Endodermal cell (in vitro differentiated cells): ENCODE measurements at regions not wholly inside any gene's neighbourhood (a gene's known extent, or its start where the extent isn't known, plus 50 kb on each side); places are given as distances from the start of the nearest gene placed in this dataset.

Experiments used
- DNase-seq: peaks from one replicate; pipeline ENCODE4 v3.0.0-alpha.2; 2017
- H3K27ac ChIP-seq: 2 replicates; pipeline ENCODE4 v1.5.1; 2013; ENCODE audit warnings: mild to moderate bottlenecking, low read depth, low read length, moderate library complexity
- H3K27me3 ChIP-seq: 2 replicates; pipeline ENCODE4 v1.6.1; 2013; ENCODE audit warnings: mild to moderate bottlenecking, low read length, moderate library complexity; ENCODE audit not compliant: insufficient read depth, control insufficient read depth, poor library complexity, severe bottlenecking
- H3K36me3 ChIP-seq: 2 replicates; pipeline ENCODE4 v1.7.0; 2013; ENCODE audit warnings: mild to moderate bottlenecking, low read length, moderate library complexity; ENCODE audit not compliant: control insufficient read depth, insufficient read depth
- H3K4me1 ChIP-seq: one replicate; pipeline ENCODE4 v1.7.0; 2013; ENCODE audit warnings: low read length; ENCODE audit not compliant: control insufficient read depth, insufficient read depth
- H3K4me3 ChIP-seq: 2 replicates; pipeline ENCODE4 v1.5.1; 2013; ENCODE audit warnings: mild to moderate bottlenecking, low read length, moderate library complexity
- H3K9ac ChIP-seq: 2 replicates; pipeline ENCODE4 v1.6.1; 2013; ENCODE audit warnings: mild to moderate bottlenecking, low read length, moderate library complexity; ENCODE audit not compliant: poor library complexity, severe bottlenecking; ENCODE audit errors: extremely low read depth
- H3K9me3 ChIP-seq: 2 replicates; pipeline ENCODE4 v1.6.1; 2013; ENCODE audit warnings: mild to moderate bottlenecking, low read length, moderate library complexity; ENCODE audit not compliant: control insufficient read depth
- H3K27ac Mint-ChIP-seq: 2 replicates; pipeline ENCODE4 v1.8.0; 2020; ENCODE audit warnings: mixed read lengths
- H3K27me3 Mint-ChIP-seq: 2 replicates; pipeline ENCODE4 v1.8.0; 2021; ENCODE audit warnings: mild to moderate bottlenecking, mixed read lengths; ENCODE audit not compliant: insufficient read depth
- H3K36me3 Mint-ChIP-seq: 2 replicates; pipeline ENCODE4 v1.8.0; 2020; ENCODE audit warnings: low read depth, mixed read lengths
- H3K4me1 Mint-ChIP-seq: 2 replicates; pipeline ENCODE4 v1.8.0; 2020; ENCODE audit warnings: mixed read lengths
- H3K4me3 Mint-ChIP-seq: 2 replicates; pipeline ENCODE4 v1.8.0; 2020; ENCODE audit warnings: mild to moderate bottlenecking, moderate library complexity, mixed read lengths
- H3K9me3 Mint-ChIP-seq: 2 replicates; pipeline ENCODE4 v1.8.0; 2020; ENCODE audit warnings: mild to moderate bottlenecking, mixed read lengths
- WGBS, 2 experiments: methylation state at CpG; one replicate each; pipeline versions ENCODE4 v1.1.5 to v1.1.7; 2013; ENCODE audit warnings: missing lambda C conversion rate in 2 of 2, mixed read lengths in 1 of 2; ENCODE audit not compliant: insufficient coverage in 1 of 2, insufficient read length in 1 of 2; 5-methylcytosine and 5-hydroxymethylcytosine counted together
- TF ChIP-seq, protein P1 (sequence below): fragments of 200-600 bp; sonication (generic); conservative IDR thresholded peaks from 2 replicates; pipeline ENCODE4 v1.5.0; 2021; ENCODE audit warnings: antibody characterized with exemption, mild to moderate bottlenecking

DNA sequence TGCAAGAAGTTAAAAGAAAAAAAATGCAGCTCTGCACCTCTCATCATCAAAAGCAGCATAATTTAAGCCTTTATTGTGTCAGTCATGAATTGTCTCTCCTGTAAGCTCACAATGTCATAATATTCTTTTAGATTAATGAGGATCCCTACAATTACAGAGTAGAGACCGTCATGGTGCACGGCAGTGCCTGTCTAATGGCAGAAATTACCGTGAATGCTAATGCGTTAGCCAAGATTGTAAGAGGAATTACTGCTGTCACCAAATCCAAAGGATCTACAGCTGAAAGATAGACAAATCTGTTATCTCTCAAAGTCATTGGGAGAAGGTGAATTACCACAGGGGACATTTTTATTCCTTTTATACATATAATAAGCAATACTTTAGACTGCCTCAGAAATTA is 631.6 kb upstream of the NRSN1 start:
- Histone ChIP-seq H3K9me3 (no peaks in the 10 kb centered on the region), H3K4me1 (no peaks in the 10 kb centered on the region), H3K27me3 (no peaks in the 10 kb centered on the region), H3K27ac (no peak overlapping the region), H3K4me3 (no peak overlapping the region), H3K9ac (no peak overlapping the region), H3K36me3 (no peaks in the 10 kb centered on the region)
- H3K36me3 Mint-ChIP-seq, result no peaks in the 10 kb centered on the region
- TF ChIP-seq, protein P1, sequence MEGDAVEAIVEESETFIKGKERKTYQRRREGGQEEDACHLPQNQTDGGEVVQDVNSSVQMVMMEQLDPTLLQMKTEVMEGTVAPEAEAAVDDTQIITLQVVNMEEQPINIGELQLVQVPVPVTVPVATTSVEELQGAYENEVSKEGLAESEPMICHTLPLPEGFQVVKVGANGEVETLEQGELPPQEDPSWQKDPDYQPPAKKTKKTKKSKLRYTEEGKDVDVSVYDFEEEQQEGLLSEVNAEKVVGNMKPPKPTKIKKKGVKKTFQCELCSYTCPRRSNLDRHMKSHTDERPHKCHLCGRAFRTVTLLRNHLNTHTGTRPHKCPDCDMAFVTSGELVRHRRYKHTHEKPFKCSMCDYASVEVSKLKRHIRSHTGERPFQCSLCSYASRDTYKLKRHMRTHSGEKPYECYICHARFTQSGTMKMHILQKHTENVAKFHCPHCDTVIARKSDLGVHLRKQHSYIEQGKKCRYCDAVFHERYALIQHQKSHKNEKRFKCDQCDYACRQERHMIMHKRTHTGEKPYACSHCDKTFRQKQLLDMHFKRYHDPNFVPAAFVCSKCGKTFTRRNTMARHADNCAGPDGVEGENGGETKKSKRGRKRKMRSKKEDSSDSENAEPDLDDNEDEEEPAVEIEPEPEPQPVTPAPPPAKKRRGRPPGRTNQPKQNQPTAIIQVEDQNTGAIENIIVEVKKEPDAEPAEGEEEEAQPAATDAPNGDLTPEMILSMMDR, result no peak
- no peak overlapping the region for H3K4me3 Mint-ChIP-seq
- no peaks in the 10 kb centered on the region for H3K4me1 Mint-ChIP-seq
- H3K27me3 Mint-ChIP-seq, result no peaks in the 10 kb centered on the region
- 93 to 98% methylated on average over 4 of the region's 4 CpGs for WGBS, 2 experiments
- peaks cover 6% of the 10 kb centered on the region for H3K9me3 Mint-ChIP-seq
- H3K27ac Mint-ChIP-seq, result no peak overlapping the region
- DNase-seq, result no peak

DNA sequence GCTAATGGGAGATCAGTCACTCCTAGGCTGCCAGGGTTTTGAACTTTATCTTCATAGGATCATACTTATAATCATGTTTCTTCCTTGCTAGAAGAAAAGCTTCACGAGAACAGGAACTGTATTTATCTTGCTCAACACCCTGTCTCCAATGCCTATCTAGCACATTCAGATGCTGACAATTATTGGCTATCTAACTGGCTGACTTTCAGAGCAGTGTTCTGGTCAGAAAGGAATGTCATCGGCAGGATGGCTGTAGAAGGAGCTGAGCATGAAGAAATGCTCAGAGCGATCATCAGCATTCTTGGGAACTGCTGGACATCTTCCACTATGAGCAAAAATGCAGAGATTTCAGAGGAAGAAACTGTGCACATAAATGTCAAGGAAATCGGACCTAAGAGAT is 628.0 kb upstream of the NRSN1 start:
- Mint-ChIP-seq H3K36me3 (no peaks in the 10 kb centered on the region), H3K27me3 (no peaks in the 10 kb centered on the region), H3K4me3 (no peak overlapping the region), H3K4me1 (peaks cover 4% of the 10 kb centered on the region), H3K9me3 (no peaks in the 10 kb centered on the region), H3K27ac (no peak overlapping the region)
- 91% methylated on average over 3 to 4 of the region's 4 CpGs for WGBS, 2 experiments
- no peaks in the 10 kb centered on the region for H3K27me3 ChIP-seq
- H3K4me1 ChIP-seq, result no peaks in the 10 kb centered on the region
- H3K9me3 ChIP-seq, result no peaks in the 10 kb centered on the region
- H3K27ac ChIP-seq, result no peak overlapping the region
- no peak overlapping the region for H3K9ac ChIP-seq
- no peaks in the 10 kb centered on the region for H3K36me3 ChIP-seq
- TF ChIP-seq, protein P1, result no peak
- H3K4me3 ChIP-seq, result no peak overlapping the region
- no peak for DNase-seq

GRCh38 chr6:23499549-23499948 is 626.5 kb upstream of the NRSN1 start:
- Histone ChIP-seq H3K27me3 (no peaks in the 10 kb centered on the region), H3K4me3 (no peak overlapping the region), H3K4me1 (no peaks in the 10 kb centered on the region), H3K9ac (no peak overlapping the region), H3K9me3 (no peaks in the 10 kb centered on the region), H3K36me3 (no peaks in the 10 kb centered on the region), H3K27ac (no peak overlapping the region)
- Mint-ChIP-seq H3K36me3 (no peaks in the 10 kb centered on the region), H3K27me3 (no peaks in the 10 kb centered on the region), H3K4me1 (peaks cover 4% of the 10 kb centered on the region), H3K27ac (no peak overlapping the region), H3K4me3 (no peak overlapping the region), H3K9me3 (no peaks in the 10 kb centered on the region)
- 86% methylated on average over 1 of the region's 1 CpG; no CpG with 5 or more reads in 1 of the 2 experiments for WGBS, 2 experiments
- DNase-seq, result no peak
- TF ChIP-seq, protein P1, result no peak
